ENCODE measurements at regions not wholly inside any gene's neighbourhood (a gene's known extent, or its start where the extent isn't known, plus 50 kb on each side); places are given as distances from the start of the nearest gene placed in this dataset.
A peak's percentile ranks its signal among the peaks of the same experiment; 100 is the strongest.

DNA sequence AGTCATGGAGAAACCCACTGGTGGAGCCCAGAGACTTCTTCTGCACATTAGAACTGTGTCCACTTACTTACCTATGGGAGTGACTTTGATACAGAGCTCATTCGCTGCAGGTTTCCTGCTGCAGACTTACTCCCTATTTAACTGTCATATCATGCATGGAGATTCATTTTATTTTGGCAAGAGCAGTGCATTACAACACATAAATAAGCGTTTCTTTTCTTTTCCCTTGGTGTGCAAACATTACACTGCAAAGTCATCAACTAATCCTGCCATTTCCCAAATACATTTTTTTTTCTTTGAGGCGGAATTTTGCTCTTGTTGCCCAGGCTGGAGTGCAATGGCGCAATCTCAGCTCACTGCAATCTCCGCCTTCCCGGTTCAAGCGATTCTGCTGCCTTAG is 230.9 kb upstream of the SFRP2 start:
- no peak overlapping the region for H3K4me3 Mint-ChIP-seq
- H3K4me1 Mint-ChIP-seq (ENCODE audit: low read depth) = no peaks in the 10 kb centered on the region
- intact Hi-C loops (cut with micrococcal nuclease) = loop anchor here (5.0 kb wide), 1 partner anchor 678 kb away; the partner anchor contains the start of gene MND1
- CTCF ChIA-PET = interaction anchor here (0.6 to 2.2 kb wide), 5 partner anchors 227 to 270 kb away, joined by 4 to 14 read pairs (median 5); no protein-coding TSS in a partner anchor
- no peaks in the 10 kb centered on the region for H3K9me3 Mint-ChIP-seq
- H3K36me3 Mint-ChIP-seq (ENCODE audit: low read depth) = no peaks in the 10 kb centered on the region
- peaks cover 5% of the 10 kb centered on the region for H3K27me3 Mint-ChIP-seq (ENCODE audit: low read depth)
- no peak overlapping the region for H3K27ac Mint-ChIP-seq
- no peak for DNase-seq

GRCh38 chr4:154018659-154019058 is 229.8 kb upstream of the SFRP2 start:
- peak; percentile 57 for DNase-seq
- Mint-ChIP-seq H3K27ac (no peak overlapping the region), H3K4me1 (ENCODE audit: low read depth) (no peaks in the 10 kb centered on the region), H3K36me3 (ENCODE audit: low read depth) (no peaks in the 10 kb centered on the region), H3K27me3 (ENCODE audit: low read depth) (peaks cover 5% of the 10 kb centered on the region), H3K9me3 (no peaks in the 10 kb centered on the region), H3K4me3 (no peak overlapping the region)
- intact Hi-C loops (cut with micrococcal nuclease) = loop anchor here (1.0 to 5.0 kb wide), 3 partner anchors 226 to 676 kb away; partner anchors contain the start of gene MND1
- CTCF ChIA-PET = interaction anchor here (1.0 to 2.2 kb wide), 5 partner anchors 226 to 268 kb away, joined by 4 to 14 read pairs (median 4); no protein-coding TSS in a partner anchor

DNA sequence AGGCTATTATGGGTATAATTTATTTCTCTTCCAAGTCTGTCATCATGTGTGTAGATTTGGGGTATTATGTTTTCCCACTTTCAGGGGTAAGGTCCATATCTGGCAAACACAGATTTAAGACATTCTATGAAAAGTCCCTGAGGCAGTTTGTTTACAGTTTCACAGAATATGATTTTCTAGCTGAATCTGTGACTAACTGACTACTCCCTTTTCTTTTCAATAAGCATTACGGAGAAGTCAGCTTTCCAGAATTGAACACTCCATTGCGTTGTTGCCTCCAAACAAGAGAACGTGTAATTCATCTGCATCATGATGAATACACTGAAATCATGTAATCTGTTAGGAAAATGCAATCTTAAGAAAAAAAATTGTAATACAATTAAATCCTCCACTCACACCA is 226.7 kb upstream of the SFRP2 start:
- H3K27ac Mint-ChIP-seq = no peak overlapping the region
- no peak overlapping the region for H3K4me3 Mint-ChIP-seq
- no peaks in the 10 kb centered on the region for H3K27me3 Mint-ChIP-seq (ENCODE audit: low read depth)
- no peak for DNase-seq
- no peaks in the 10 kb centered on the region for H3K9me3 Mint-ChIP-seq
- no peaks in the 10 kb centered on the region for H3K4me1 Mint-ChIP-seq (ENCODE audit: low read depth)
- H3K36me3 Mint-ChIP-seq (ENCODE audit: low read depth) = no peaks in the 10 kb centered on the region
- CTCF ChIA-PET = interaction anchor here (0.5 to 0.9 kb wide), 2 partner anchors 8 to 589 kb away, joined by 3 read pairs; no protein-coding TSS in a partner anchor
- intact Hi-C loops (cut with micrococcal nuclease) = loop anchor here (5.0 kb wide), 1 partner anchor 673 kb away; the partner anchor contains the start of gene MND1

GRCh38 chr4:154014407-154015321 is 225.8 kb upstream of the SFRP2 start:
- no peaks in the 10 kb centered on the region for H3K9me3 Mint-ChIP-seq
- intact Hi-C loops (cut with micrococcal nuclease) = loop anchor here (5.0 kb wide), 1 partner anchor 672 kb away; the partner anchor contains the start of gene MND1
- H3K27ac Mint-ChIP-seq = no peak overlapping the region
- H3K4me1 Mint-ChIP-seq (ENCODE audit: low read depth) = no peaks in the 10 kb centered on the region
- no peaks in the 10 kb centered on the region for H3K27me3 Mint-ChIP-seq (ENCODE audit: low read depth)
- CTCF ChIA-PET = interaction anchor here (0.5 kb wide), 1 partner anchor 588 kb away, joined by 3 read pairs; no protein-coding TSS in a partner anchor
- no peak overlapping the region for H3K4me3 Mint-ChIP-seq
- DNase-seq = no peak
- no peaks in the 10 kb centered on the region for H3K36me3 Mint-ChIP-seq (ENCODE audit: low read depth)

DNA sequence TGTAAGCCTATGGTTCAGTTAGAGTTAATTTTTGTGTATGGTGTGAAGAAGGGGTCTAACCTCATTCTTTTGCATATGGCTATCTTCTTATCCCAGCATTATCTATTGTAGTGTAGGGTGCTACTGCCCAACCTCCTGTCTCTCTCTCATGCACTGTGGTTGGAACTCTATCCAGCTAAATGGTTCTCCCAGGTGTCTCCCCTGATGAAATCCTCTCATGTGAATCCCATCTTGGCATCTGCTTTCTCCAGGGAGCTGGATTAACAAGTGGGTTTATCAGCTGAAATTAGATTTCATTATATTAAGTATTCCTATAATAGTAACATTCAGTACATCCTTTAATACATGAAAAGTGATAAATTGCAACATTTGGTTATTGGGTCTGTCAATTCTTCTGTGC is 224.7 kb upstream of the SFRP2 start:
- CTCF ChIA-PET = no interaction called here

DNA sequence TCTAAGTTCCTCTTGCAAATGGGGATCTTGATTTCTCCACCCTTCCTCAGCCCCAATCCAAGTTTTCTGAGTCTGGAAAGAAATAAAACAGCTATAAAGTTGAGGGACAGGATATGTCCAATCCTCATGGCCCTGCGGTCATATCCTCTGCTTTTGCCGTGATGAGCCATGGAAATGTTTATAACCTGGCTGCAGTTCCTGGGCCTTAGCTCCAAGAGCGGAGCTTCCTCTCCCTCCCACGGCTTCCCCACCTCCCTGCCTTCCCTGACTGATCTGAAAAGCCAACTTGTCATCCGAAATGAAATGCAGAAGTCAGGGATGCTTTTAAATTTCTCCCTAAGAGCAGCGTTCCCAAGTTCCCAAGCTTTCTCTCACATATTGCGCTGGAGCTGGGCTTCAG is 221.5 kb upstream of the SFRP2 start:
- no peaks in the 10 kb centered on the region for H3K36me3 Mint-ChIP-seq (ENCODE audit: low read depth)
- DNase-seq = no peak
- intact Hi-C loops (cut with micrococcal nuclease) = no loop called here
- CTCF ChIA-PET = no interaction called here
- no peaks in the 10 kb centered on the region for H3K9me3 Mint-ChIP-seq
- H3K4me1 Mint-ChIP-seq (ENCODE audit: low read depth) = no peaks in the 10 kb centered on the region
- no peaks in the 10 kb centered on the region for H3K27me3 Mint-ChIP-seq (ENCODE audit: low read depth)
- H3K27ac Mint-ChIP-seq = no peak overlapping the region
- no peak overlapping the region for H3K4me3 Mint-ChIP-seq

More for the DNA sequence above, 224.7 kb upstream of the SFRP2 start:
- no peak for DNase-seq
- Mint-ChIP-seq H3K27ac (no peak overlapping the region), H3K36me3 (ENCODE audit: low read depth) (no peaks in the 10 kb centered on the region), H3K4me3 (no peak overlapping the region), H3K4me1 (ENCODE audit: low read depth) (no peaks in the 10 kb centered on the region), H3K9me3 (no peaks in the 10 kb centered on the region), H3K27me3 (ENCODE audit: low read depth) (no peaks in the 10 kb centered on the region)
- intact Hi-C loops (cut with micrococcal nuclease) = no loop called here

DNA sequence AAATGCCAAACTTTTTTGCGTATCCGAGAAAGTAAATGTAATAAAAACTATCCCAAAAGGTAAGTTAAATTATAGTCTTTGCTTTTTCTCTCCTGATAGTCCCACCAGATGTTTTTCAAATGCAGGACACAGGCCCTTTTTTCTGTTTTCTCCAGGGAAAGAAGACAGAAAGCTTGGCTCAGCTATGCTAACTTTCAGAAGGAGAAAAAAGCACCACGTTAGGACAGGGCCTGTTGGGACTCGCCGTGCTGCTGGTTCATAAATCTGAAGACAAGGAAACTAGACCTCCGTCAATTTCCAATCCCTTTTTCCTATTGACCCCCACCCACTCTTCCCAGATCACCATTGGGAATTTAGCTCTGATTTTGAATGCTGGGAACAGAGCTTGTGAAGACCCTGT is 220.9 kb upstream of the SFRP2 start:
- H3K36me3 Mint-ChIP-seq (ENCODE audit: low read depth) = no peaks in the 10 kb centered on the region
- no peaks in the 10 kb centered on the region for H3K27me3 Mint-ChIP-seq (ENCODE audit: low read depth)
- intact Hi-C loops (cut with micrococcal nuclease) = no loop called here
- H3K4me1 Mint-ChIP-seq (ENCODE audit: low read depth) = no peaks in the 10 kb centered on the region
- CTCF ChIA-PET = no interaction called here
- no peaks in the 10 kb centered on the region for H3K9me3 Mint-ChIP-seq
- H3K27ac Mint-ChIP-seq = no peak overlapping the region
- no peak for DNase-seq
- H3K4me3 Mint-ChIP-seq = no peak overlapping the region

DNA sequence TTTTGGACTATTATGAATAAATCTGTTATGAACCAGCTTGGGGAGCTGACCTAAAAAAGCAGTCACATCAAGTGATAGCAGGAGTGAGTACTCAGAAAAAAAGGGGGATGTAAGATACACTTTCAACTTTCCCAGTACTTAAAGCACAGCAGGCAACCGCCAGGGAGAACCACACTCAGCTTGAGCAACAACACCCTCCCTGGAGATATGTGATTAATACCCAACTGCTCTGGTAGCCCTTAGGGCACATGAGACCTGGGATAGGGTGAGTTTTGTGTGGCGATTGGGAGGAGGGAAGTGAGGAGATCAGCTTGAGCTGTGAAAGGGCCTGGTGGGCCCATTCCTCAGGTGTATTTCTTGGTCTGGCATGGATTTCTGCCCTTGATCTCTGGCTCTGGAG is 220.3 kb upstream of the SFRP2 start:
- DNase-seq = no peak
- Mint-ChIP-seq H3K27ac (no peak overlapping the region), H3K36me3 (ENCODE audit: low read depth) (no peaks in the 10 kb centered on the region), H3K9me3 (no peaks in the 10 kb centered on the region), H3K27me3 (ENCODE audit: low read depth) (no peaks in the 10 kb centered on the region), H3K4me1 (ENCODE audit: low read depth) (no peaks in the 10 kb centered on the region), H3K4me3 (no peak overlapping the region)
- CTCF ChIA-PET = interaction anchor here (1.0 kb wide), 1 partner anchor 223 kb away, joined by 4 read pairs; no protein-coding TSS in a partner anchor
- intact Hi-C loops (cut with micrococcal nuclease) = no loop called here

- intact Hi-C loops (cut with micrococcal nuclease) = no loop called here
- no peak for DNase-seq
- CTCF ChIA-PET = interaction anchor here (0.5 kb wide), 1 partner anchor 73 kb away, joined by 4 read pairs; no protein-coding TSS in a partner anchor
- Mint-ChIP-seq H3K27me3 (ENCODE audit: low read depth) (peaks cover 5% of the 10 kb centered on the region), H3K36me3 (ENCODE audit: low read depth) (no peaks in the 10 kb centered on the region), H3K27ac (no peak overlapping the region), H3K4me1 (ENCODE audit: low read depth) (no peaks in the 10 kb centered on the region), H3K4me3 (no peak overlapping the region), H3K9me3 (no peaks in the 10 kb centered on the region)
Observed at GRCh38 chr4:154005171-154005520, 216.3 kb upstream of the SFRP2 start.

GRCh38 chr4:154004507-154005170 is 215.8 kb upstream of the SFRP2 start:
- H3K27ac Mint-ChIP-seq = no peak overlapping the region
- DNase-seq = no peak
- no peaks in the 10 kb centered on the region for H3K9me3 Mint-ChIP-seq
- H3K4me1 Mint-ChIP-seq (ENCODE audit: low read depth) = no peaks in the 10 kb centered on the region
- H3K4me3 Mint-ChIP-seq = no peak overlapping the region
- intact Hi-C loops (cut with micrococcal nuclease) = no loop called here
- H3K27me3 Mint-ChIP-seq (ENCODE audit: low read depth) = peaks cover 5% of the 10 kb centered on the region
- CTCF ChIA-PET = no interaction called here
- no peaks in the 10 kb centered on the region for H3K36me3 Mint-ChIP-seq (ENCODE audit: low read depth)

DNA sequence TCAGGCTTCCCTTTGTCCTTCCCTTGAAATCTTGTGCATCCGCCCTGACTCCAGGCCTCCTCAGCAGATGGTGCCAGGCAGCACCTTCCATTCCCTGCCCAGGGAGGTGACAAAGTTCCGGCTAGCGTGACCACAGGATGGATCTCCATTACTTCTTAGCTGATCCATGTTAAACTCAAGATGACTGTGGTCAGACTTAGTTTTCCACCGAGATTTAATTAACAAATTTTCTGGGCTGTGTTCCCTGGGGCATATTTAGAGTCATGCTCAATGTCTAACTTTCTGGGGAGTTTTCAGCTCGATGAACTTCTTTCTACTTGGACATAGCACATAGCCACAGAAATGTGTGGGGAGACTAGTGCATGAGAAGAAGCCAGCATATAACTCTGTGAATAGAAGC is 215.1 kb upstream of the SFRP2 start:
- Mint-ChIP-seq H3K9me3 (no peaks in the 10 kb centered on the region), H3K4me1 (ENCODE audit: low read depth) (no peaks in the 10 kb centered on the region), H3K27me3 (ENCODE audit: low read depth) (peaks cover 7% of the 10 kb centered on the region), H3K27ac (no peak overlapping the region), H3K36me3 (ENCODE audit: low read depth) (no peaks in the 10 kb centered on the region), H3K4me3 (no peak overlapping the region)
- intact Hi-C loops (cut with micrococcal nuclease) = no loop called here
- no peak for DNase-seq
- CTCF ChIA-PET = no interaction called here

DNA sequence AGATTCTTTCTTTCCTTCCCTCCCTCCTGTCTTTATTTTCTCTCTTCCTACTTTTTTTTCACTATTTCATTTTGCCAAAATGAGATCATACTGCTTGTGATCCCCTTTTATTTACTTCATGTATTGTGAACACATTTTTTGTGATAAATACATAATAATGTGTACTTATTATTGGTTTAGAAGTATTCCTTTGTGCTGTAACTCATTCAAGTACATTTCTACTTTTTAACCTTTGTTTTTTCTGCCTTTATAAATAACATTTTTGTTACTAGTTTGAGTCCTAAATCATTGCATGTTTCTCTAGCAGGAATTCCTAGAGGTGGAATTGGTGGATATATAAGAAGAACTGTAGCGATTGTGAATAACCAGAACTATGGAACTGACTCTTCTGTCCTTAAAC is 214.5 kb upstream of the SFRP2 start:
- Mint-ChIP-seq H3K27me3 (ENCODE audit: low read depth) (peaks cover 8% of the 10 kb centered on the region), H3K9me3 (no peaks in the 10 kb centered on the region), H3K36me3 (ENCODE audit: low read depth) (no peaks in the 10 kb centered on the region), H3K4me3 (no peak overlapping the region), H3K4me1 (ENCODE audit: low read depth) (no peaks in the 10 kb centered on the region), H3K27ac (no peak overlapping the region)
- CTCF ChIA-PET = no interaction called here
- no peak for DNase-seq
- intact Hi-C loops (cut with micrococcal nuclease) = no loop called here

All from activated naive CD4-positive, alpha-beta T cell treated with anti-CD3 and anti-CD28 coated beads for 36 hours (primary cell).